Testis (tissue), 2 donors: ENCODE measurements at regions not wholly inside any gene's neighbourhood (a gene's known extent, or its start where the extent isn't known, plus 50 kb on each side); places are given as distances from the start of the nearest gene placed in this dataset.

Experiments used
- POLR2A ChIP-seq: fragments of 450-650 bp; IDR thresholded peaks from one replicate; pipeline ENCODE4 v1.6.1; 2017; ENCODE audit warnings: antibody characterized with exemption, mild to moderate bottlenecking, moderate library complexity
- TF ChIP-seq, protein P1 (sequence below), 3 experiments: fragments of 450-650 bp in 2 of 3; fragments of 200-600 bp in 1 of 3; sonication (generic) in 1 of 3; IDR thresholded peaks; one replicate each; pipeline ENCODE4 v1.5.1; 2016 to 2019; ENCODE audit warnings: antibody characterized with exemption in 3 of 3, mild to moderate bottlenecking in 2 of 3, moderate library complexity in 1 of 3

DNA sequence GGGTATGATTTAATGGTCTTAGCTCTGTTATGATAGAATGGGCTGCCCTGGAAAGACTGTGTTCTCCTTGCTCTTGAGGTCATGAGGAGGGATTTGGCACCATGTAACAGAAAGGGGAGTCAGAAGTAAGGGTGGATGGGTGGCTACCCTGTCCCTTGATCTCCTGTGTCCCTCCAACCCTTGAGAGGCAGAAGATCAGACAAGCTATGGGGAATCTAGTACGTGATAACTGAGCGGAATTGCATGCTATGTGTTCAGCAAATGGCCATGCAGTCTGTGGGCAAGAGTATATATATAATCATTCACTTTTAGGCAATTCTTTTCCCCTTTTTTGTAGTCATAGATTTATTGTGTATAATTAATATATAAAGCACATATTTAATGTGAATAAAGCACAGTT, 174.9 kb downstream of the SEC23IP start:
- TF ChIP-seq, protein P1, sequence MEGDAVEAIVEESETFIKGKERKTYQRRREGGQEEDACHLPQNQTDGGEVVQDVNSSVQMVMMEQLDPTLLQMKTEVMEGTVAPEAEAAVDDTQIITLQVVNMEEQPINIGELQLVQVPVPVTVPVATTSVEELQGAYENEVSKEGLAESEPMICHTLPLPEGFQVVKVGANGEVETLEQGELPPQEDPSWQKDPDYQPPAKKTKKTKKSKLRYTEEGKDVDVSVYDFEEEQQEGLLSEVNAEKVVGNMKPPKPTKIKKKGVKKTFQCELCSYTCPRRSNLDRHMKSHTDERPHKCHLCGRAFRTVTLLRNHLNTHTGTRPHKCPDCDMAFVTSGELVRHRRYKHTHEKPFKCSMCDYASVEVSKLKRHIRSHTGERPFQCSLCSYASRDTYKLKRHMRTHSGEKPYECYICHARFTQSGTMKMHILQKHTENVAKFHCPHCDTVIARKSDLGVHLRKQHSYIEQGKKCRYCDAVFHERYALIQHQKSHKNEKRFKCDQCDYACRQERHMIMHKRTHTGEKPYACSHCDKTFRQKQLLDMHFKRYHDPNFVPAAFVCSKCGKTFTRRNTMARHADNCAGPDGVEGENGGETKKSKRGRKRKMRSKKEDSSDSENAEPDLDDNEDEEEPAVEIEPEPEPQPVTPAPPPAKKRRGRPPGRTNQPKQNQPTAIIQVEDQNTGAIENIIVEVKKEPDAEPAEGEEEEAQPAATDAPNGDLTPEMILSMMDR (IDR thresholded peaks at IDR 0.05): no peak
- no peak for TF ChIP-seq POLR2A
